Prostate gland (tissue), 2 donors: ENCODE measurements at regions not wholly inside any gene's neighbourhood (a gene's known extent, or its start where the extent isn't known, plus 50 kb on each side); places are given as distances from the start of the nearest gene placed in this dataset.

Experiments
- DNase-seq: peaks from one replicate; pipeline ENCODE4 v3.0.0-alpha.2; 2019; ENCODE audit warnings: low spot score
- H3K27ac ChIP-seq, 2 donors: fragments of 200-600 bp; sonication (generic); 2 replicates each; pipeline ENCODE4 v1.5.1; 2017 to 2019
- H3K27me3 ChIP-seq: fragments of 200-600 bp; sonication (generic); replicated peaks from 2 replicates; pipeline ENCODE4 v1.5.1; 2019; ENCODE audit not compliant: insufficient read depth
- H3K36me3 ChIP-seq, 2 donors: fragments of 200-600 bp; sonication (generic); 1 replicate in 1 of 2; 2 replicates in 1 of 2; pipeline versions ENCODE4 v1.5.1 to v1.8.1; 2017 to 2019
- H3K4me1 ChIP-seq: fragments of 200-600 bp; sonication (generic); replicated peaks from 2 replicates; pipeline ENCODE4 v1.5.1; 2019
- H3K4me3 ChIP-seq, 2 donors: fragments of 200-600 bp; sonication (generic); 2 replicates each; pipeline ENCODE4 v1.5.1; 2017 to 2019
- H3K9me3 ChIP-seq: fragments of 200-600 bp; sonication (generic); 2 replicates; pipeline ENCODE4 v1.5.1; 2017
- POLR2A ChIP-seq: fragments of 450-650 bp; IDR thresholded peaks from one replicate; pipeline ENCODE4 v1.6.1; 2016; ENCODE audit warnings: antibody characterized with exemption, mild to moderate bottlenecking
- POLR2AphosphoS5 ChIP-seq: sonication (generic); formaldehyde crosslinking; IDR thresholded peaks from one replicate; pipeline ENCODE4 v1.6.1; 2017; ENCODE audit warnings: antibody characterized with exemption
- whole genome bisulfite sequencing: methylation state at CpG from one replicate; pipeline ENCODE4 v1.1.5; 2018; 5-methylcytosine and 5-hydroxymethylcytosine counted together
- intact Hi-C: fragments of 100-400 bp; cut with DNase I; formaldehyde crosslinking; loops from one replicate; pipeline ENCODE4 v1.14.2; 2022
- TF ChIP-seq, protein P1 (sequence below), 4 experiments: fragments of 200-600 bp in 2 of 4; fragments of 450-650 bp in 2 of 4; sonication (generic) in 2 of 4; IDR thresholded peaks; 1 replicate in 3 of 4; 2 replicates in 1 of 4; pipeline ENCODE4 v1.5.1; 2016 to 2019; ENCODE audit warnings: antibody characterized with exemption in 4 of 4, mild to moderate bottlenecking in 2 of 4, moderate library complexity in 2 of 4

- Histone ChIP-seq H3K27ac (no peak overlapping the region), H3K4me3 (no peak overlapping the region), H3K27me3 (no peaks in the 10 kb centered on the region), H3K9me3 (no peaks in the 10 kb centered on the region), H3K4me1 (no peaks in the 10 kb centered on the region), H3K36me3 (no peaks in the 10 kb centered on the region)
- DNase-seq = no peak
- WGBS = 59% methylated on average over 3 of the region's 3 CpGs
- intact Hi-C loops = no loop called here
- TF ChIP-seq, protein P1, sequence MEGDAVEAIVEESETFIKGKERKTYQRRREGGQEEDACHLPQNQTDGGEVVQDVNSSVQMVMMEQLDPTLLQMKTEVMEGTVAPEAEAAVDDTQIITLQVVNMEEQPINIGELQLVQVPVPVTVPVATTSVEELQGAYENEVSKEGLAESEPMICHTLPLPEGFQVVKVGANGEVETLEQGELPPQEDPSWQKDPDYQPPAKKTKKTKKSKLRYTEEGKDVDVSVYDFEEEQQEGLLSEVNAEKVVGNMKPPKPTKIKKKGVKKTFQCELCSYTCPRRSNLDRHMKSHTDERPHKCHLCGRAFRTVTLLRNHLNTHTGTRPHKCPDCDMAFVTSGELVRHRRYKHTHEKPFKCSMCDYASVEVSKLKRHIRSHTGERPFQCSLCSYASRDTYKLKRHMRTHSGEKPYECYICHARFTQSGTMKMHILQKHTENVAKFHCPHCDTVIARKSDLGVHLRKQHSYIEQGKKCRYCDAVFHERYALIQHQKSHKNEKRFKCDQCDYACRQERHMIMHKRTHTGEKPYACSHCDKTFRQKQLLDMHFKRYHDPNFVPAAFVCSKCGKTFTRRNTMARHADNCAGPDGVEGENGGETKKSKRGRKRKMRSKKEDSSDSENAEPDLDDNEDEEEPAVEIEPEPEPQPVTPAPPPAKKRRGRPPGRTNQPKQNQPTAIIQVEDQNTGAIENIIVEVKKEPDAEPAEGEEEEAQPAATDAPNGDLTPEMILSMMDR (IDR thresholded peaks at IDR 0.05) = no peak
- TF ChIP-seq POLR2AphosphoS5 (no peak), POLR2A (no peak)
These were observed 210.6 kb upstream of the LUZP2 start for GRCh38 chr11:24286238-24286637.

- no peaks in the 10 kb centered on the region for H3K36me3 ChIP-seq
- DNase-seq = no peak
- 73% methylated on average over 1 of the region's 1 CpG for WGBS
- H3K9me3 ChIP-seq = no peaks in the 10 kb centered on the region
- H3K4me1 ChIP-seq = no peaks in the 10 kb centered on the region
- intact Hi-C loops = no loop called here
- H3K27me3 ChIP-seq = no peaks in the 10 kb centered on the region
- H3K27ac ChIP-seq = no peak overlapping the region
- no peak for TF ChIP-seq POLR2A
- TF ChIP-seq POLR2AphosphoS5 = no peak
- H3K4me3 ChIP-seq = no peak overlapping the region
These were observed 207.6 kb upstream of the LUZP2 start for GRCh38 chr11:24289301-24289700.

DNA sequence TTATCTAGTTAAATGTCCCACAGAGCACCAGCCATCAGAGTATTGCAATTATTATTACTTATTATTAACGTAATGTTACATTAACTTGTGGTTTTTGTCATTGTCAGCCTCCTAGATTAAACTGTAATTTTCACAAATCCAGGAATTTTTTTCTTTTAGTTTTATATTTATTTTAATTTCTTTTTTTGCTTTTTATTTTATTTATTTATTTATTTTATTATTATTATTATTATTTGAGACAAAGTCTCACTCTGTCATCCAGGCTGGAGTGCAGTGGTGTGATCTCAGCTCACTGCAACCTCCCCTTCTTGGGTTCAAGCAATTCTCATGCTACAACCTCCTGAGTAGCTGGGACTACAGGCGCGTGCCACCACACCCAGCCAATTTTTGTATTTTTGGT is 202.9 kb upstream of the LUZP2 start:
- no peaks in the 10 kb centered on the region for H3K4me1 ChIP-seq
- DNase-seq = no peak
- WGBS = 96% methylated on average over 3 of the region's 3 CpGs
- no peak overlapping the region for H3K4me3 ChIP-seq
- H3K9me3 ChIP-seq = no peaks in the 10 kb centered on the region
- no peaks in the 10 kb centered on the region for H3K27me3 ChIP-seq
- intact Hi-C loops = no loop called here
- no peak overlapping the region for H3K27ac ChIP-seq
- TF ChIP-seq POLR2AphosphoS5 = no peak
- TF ChIP-seq, protein P1 (IDR thresholded peaks at IDR 0.05) = no peak
- no peak for TF ChIP-seq POLR2A
- no peaks in the 10 kb centered on the region for H3K36me3 ChIP-seq

- Histone ChIP-seq H3K4me3 (no peak overlapping the region), H3K36me3 (no peaks in the 10 kb centered on the region), H3K9me3 (no peaks in the 10 kb centered on the region), H3K27me3 (no peaks in the 10 kb centered on the region), H3K27ac (no peak overlapping the region), H3K4me1 (no peaks in the 10 kb centered on the region)
- no peak for DNase-seq
- TF ChIP-seq, protein P1 (IDR thresholded peaks at IDR 0.05) = no peak
- intact Hi-C loops = no loop called here
- 92% methylated on average over 2 of the region's 2 CpGs for WGBS
These were observed 201.5 kb upstream of the LUZP2 start for GRCh38 chr11:24295360-24295759.

DNA sequence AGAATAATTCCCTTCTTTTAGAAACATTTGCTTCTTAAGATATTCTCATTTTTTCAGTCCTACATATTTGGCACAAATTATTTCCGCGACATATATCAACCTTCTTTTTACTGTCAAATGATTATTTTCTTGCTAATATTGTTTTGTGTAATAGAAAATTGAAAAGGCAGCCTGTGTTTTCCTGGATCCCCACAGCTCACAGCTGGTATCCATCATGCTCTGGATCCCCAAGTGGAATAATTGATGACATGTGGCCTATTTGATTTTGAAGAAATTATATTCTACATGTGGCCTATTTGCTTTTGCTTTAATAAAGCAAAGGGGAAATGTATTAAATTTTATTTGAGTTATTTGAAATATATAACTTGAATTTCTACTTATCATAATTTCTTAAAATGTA is 199.4 kb upstream of the LUZP2 start:
- H3K9me3 ChIP-seq = no peaks in the 10 kb centered on the region
- no peaks in the 10 kb centered on the region for H3K36me3 ChIP-seq
- intact Hi-C loops = no loop called here
- TF ChIP-seq POLR2AphosphoS5 = no peak
- H3K27ac ChIP-seq = no peak overlapping the region
- no peaks in the 10 kb centered on the region for H3K4me1 ChIP-seq
- WGBS = 92% methylated on average over 2 of the region's 2 CpGs
- no peak for DNase-seq
- no peaks in the 10 kb centered on the region for H3K27me3 ChIP-seq
- H3K4me3 ChIP-seq = no peak overlapping the region

DNA sequence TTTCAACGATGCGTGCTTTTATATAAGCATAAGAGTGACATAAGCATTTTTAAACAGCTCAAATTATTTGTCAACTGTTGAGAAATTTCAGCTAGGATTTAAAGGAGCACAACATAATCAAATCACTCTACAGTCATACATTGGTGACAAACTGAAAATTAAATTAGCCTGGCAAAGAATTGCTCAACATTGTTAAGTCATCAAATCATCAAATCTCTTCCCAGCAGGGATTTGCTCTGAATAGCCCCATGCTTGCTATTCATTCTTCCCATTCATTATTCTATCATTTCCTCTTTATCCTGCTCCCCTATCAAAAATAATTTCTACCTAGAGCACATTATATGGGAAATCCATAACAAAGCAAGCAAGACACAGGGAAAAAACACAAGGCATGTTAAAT is 198.7 kb upstream of the LUZP2 start:
- H3K27me3 ChIP-seq = no peaks in the 10 kb centered on the region
- H3K4me3 ChIP-seq = no peak overlapping the region
- no peak for DNase-seq
- no peak overlapping the region for H3K27ac ChIP-seq
- 91% methylated on average over 2 of the region's 2 CpGs for WGBS
- intact Hi-C loops = no loop called here
- TF ChIP-seq POLR2A (no peak), POLR2AphosphoS5 (no peak)
- TF ChIP-seq, protein P1 (IDR thresholded peaks at IDR 0.05) = no peak
- no peaks in the 10 kb centered on the region for H3K36me3 ChIP-seq
- no peaks in the 10 kb centered on the region for H3K9me3 ChIP-seq
- no peaks in the 10 kb centered on the region for H3K4me1 ChIP-seq
